Stimulated activated CD4-positive, alpha-beta T cell treated with anti-CD3 and anti-CD28 coated beads, Interleukin-4, amount 100 ng/mL, for 24 hours (primary cell): ENCODE measurements at regions not wholly inside any gene's neighbourhood (a gene's known extent, or its start where the extent isn't known, plus 50 kb on each side); places are given as distances from the start of the nearest gene placed in this dataset.

Source experiments
- DNase-seq: peaks from one replicate; pipeline ENCODE4 v3.0.0-alpha.2; 2020

DNA sequence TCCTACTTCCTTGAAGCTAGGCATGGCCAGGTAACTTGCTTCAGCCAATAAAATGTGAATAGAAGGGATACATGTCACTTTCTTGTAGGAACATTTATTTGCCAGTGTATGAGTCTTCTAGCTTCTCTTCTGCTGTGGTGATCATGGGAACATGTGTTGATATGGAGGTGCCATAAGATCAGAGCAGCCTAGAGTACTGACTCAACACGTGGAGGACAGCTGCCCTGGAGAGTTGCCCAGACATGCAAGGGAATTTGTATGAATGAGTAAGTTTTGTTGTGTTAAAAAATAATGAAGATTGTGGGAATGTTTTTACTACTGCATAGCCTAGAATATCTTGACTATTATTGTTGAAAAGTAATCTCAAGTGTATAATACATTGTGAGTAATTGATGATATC lies 502.3 kb downstream of the NUF2 start:
- DNase-seq: no peak

DNA sequence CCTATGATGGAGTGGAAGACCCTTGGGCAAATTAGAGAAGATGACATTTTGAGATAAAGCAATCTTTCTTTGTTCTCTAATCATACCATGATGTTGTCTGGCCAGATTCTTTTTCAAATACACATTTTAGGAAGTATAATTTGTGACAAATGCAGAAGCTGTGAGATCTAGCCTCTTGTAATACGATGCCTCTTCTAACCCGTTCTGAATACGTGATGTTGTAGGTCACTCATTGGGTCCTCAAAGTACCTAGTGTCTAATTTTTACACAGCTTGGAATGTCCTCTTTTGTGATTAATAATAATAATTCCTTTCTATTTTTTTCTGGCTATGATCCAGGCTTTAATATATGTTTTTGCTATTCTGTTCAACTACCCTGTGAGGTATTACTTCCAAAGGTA lies 502.7 kb downstream of the NUF2 start:
- no peak for DNase-seq

DNA sequence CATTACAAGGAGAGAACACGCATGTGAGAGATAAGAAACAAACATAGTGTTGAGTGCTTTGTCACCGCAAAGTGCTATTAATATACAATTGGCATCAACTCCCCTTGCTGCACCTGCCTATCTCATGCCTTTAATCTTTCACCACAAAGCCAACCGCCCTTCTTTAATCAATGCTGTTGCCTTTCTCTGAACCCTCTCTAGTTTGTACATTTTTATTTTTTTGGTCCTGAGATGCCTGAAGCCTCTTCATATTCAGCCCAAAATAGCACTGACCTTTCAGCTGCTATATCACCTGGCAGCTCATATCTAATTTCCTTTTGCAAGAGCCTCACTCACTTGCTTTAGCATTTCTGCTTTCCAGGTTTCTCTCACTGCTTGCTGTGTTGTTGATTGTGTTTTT lies 504.7 kb downstream of the NUF2 start:
- no peak for DNase-seq

DNA sequence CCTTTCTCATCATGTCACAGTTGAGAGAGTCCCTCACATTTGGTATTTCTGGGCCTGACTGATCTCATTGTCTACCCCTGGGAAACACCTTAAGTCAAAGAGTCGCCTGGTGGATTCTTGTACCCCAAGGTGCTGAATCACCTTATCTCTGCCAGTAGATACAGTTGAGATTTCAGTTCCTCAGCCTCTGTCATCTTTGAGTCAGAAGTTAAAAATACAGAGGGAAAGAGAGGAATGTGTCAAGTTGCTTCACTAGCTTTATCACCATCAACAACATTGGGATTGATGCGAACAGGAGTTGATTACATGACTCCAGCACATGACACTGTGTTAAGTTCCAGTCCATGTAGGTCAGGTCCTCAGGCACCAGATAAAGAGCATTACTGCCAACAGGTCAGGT lies 513.0 kb downstream of the NUF2 start:
- no peak for DNase-seq

DNA sequence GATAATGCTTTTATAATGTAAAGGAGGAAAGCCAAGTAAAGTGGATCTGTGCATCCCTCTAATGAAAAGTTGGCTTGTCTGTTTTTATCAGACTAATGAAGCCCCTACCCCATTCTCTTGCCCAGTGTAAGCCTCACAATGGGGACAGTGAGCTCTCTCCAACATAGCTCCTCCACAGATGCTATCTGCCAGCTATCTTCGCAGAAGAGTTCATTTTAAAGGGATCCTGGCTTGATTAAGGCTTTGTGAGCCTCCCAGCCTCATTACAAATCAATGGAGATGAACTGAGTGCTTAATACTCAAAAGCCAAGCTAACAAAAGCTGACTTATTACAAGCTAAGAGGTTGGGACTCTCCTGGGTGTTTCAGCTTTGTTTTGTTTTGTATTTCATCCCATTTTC lies 514.7 kb downstream of the NUF2 start:
- no peak for DNase-seq

DNA sequence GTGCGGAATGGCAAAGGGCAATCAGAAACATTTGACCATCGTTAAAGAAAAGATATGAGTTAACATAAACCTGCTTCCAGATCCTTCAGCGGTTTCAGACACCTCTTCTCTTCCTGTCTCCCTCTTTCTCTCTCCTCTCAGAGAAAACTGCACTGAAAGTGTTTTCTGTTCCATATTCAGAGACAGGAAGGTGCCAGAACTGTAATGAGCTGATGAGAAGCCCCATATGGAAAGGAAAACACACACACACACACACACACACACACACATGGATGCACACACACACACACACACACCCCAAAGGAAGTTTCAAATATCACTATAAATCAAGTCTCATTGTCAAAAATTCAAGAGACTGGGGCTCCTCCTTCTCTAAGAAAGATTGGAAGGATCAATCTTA lies 515.5 kb downstream of the NUF2 start:
- DNase-seq: no peak

- no peak for DNase-seq
Measured at GRCh38 chr1:163842571-163842970, 520.8 kb downstream of the NUF2 start.

- DNase-seq: no peak
Measured at GRCh38 chr1:163844459-163844858, 522.7 kb downstream of the NUF2 start.

DNA sequence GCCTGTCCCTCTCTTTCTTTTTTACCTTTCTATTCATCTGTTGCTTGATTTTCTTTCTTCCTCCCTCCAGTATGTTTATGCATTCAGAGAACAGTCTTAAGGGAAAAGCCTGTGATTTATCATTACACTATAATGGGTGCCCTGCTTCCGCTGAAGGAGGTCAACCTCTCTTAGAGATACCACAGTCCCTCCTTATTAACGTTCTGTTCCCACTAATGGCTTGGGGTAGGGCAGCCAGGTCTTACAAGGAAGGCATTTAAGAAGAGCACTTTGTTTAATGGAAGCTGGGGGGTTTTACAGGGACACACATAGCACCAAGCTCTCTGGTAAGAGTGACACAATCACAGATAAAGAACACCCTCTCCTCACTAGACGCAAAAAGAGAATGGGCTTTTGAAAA lies 523.5 kb downstream of the NUF2 start:
- DNase-seq: no peak

GRCh38 chr1:163863731-163864130 lies 542.0 kb downstream of the NUF2 start:
- DNase-seq: no peak

DNA sequence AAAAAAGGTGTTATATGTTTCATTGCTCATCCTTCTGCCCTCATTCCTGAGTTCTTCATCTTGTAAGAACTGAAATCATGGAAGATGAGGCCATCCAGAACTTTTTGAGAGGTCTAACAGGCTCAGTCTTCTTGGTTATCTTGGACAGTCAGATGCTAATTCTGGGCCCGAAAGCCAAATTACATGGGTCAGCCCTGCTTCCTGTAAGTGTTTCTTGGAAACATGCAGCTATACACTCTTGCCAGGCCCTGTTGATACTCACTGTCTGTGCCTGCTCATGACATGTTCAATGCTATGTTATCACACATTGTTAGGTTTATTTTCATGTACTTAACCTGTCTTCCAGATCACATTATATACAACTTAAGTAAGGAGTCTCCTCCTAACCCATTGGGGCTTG lies 542.5 kb downstream of the NUF2 start:
- DNase-seq: no peak

DNA sequence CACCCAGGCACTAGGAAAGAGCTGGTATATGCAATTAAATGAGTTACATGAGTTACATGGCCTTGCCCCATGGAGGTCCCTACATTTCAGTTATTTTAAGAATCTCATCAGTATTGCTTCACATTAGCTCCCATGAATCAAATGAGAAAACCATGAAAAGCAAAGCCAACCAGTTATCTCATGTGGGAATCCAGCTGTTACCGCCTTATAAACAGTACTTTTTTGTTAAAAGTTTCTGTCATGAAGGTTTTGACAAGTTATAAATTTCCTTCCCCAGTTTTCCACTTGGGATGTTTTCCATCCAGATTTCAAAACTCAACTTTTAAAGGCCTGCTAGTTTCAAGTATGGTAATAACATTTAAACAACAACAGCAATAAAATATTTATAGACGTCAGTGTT lies 544.8 kb downstream of the NUF2 start:
- no peak for DNase-seq

DNA sequence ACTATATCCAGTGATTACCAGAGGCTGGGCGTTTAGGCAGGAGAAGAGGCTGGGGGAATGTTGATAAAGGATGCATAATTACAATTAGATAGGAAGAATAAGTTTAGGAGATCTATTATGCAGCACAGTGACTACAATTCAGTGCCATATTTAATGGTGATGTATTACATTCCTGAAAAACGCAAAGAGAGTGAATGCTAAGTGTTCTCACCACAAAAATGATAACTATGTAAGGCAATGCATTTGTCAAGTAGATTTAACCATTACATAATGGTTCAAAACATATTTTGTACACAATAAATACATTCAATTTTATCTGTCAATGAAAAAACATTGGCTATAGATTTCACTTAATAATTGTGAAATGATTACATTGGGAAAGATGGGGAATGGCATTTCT lies 548.9 kb downstream of the NUF2 start:
- DNase-seq: no peak

DNA sequence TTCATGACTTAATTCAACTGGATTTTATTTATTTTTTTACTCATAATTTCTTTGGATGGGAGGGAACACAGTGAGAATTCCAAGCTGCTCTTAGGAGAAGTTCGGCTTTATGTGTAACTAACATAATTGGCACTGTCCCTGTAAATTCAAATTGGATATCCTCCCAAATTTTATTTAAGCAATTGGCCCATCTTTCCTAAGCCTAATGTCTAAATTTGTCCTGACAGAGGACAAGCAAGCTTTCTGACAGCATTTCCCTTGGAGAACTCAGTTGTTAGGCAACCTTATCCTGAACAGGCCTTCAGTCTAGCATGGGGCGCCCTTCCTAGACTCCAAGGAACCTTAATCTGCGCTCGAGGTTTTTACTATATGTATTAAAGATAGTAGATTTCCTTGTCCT lies 550.3 kb downstream of the NUF2 start:
- no peak for DNase-seq

DNA sequence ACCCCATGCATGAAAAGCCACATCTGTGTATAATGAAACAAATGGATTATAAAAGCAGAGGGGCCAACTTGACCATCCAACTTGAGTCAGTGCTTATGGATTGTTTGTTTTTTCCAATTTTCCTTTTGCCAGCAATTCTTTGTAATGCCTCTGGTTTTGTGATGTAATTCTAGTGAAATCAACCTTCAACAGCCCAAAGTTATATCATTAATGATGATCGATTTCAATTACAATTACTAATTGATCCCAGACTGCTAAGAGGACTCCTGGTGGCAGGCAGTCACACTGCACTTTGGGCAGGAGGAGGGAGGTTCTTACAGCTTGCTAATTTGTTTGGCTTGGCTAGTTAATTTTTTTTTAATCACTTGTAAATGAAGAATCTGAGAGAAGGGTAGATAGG lies 552.3 kb downstream of the NUF2 start:
- no peak for DNase-seq

DNA sequence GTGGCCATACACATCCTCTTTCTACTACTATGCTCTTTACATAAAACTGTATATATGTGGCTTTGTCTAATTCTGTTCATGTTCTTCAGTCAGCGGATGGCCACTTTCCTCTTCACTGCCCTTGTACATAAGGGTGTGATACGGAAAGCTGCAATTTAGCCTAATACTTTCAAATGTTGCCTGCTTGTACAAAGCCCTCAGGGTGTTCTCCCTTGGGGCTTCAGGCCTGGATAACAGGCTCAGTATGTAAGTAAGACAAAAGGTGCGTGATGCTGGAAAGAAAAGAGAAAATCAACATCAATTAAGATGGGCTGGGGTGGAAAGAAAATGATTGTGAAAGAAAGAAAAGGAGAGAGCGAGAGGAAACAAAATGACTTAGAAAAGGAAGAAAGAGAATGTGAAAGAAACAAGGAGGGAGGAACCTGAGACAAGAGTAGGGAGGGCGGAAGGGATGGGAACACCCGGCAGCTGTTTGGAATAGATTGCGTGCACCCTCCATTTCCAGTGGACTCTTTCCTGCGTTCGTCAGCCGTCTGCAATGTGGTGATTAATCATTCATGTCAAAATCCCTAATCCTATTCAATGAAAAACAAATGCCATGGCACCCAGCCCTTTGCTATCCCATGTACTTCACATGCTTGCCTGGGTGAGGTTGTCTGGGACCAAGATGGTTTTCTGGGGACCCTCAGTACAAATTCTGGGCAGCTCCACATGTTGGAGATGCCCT lies 553.6 kb downstream of the NUF2 start:
- DNase-seq: no peak

DNA sequence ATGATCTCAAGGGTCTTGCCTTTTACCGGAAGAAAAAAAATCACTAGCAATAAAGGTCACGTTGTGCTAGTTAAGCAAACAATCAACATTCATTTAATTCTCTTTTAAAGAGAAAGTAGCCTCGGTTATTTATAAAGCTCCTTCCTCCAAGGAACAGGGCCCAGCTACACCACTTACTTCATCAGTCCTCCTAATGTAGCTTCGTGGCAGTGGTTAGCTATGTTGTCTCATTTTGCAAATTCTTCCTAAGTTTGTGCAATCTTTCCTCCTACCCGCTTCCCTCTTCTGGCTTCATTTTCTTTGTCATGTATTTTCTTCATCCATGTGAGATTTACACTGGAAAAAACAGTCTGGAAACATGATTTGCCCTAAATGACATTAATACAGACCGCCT lies 554.2 kb downstream of the NUF2 start:
- no peak for DNase-seq

DNA sequence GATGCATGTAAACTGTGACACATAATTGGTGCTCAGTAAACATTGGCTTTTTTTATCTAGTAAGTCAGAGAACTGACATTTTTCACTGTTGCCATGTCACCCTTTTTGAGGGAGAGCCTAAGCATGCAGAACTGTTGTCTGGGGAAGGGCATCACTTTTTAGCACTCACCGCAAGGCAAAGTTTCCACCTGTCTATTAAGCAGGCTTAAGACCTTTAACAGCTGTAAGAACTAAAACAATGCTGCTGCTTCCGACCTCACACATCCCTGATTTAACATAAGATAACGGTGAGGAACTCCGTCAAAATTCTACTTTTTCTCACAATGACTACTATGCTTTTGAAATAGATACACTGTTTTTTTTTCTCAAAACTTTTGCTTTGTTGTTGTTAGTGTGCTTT lies 554.8 kb downstream of the NUF2 start:
- DNase-seq: no peak

DNA sequence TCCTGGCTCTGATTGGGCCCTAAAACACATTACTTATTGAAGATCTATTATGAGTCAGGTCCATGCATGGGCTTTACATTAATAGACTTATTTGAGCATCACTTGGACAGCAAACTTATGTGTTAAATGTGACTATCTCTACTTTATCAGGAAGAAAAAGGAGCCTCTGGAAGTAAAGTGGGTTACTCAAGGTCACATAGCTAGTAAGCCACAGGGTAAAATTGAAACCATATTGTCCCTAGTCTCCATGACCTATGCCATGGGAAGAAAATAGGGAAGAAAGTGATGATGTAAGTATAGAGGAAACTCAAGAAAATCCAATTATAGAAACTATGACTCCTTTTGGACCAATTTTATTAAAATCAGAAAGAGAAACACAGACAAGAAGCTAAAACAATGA lies 555.3 kb downstream of the NUF2 start:
- DNase-seq: no peak

- no peak for DNase-seq
Measured at GRCh38 chr1:163885510-163885909, 563.8 kb downstream of the NUF2 start.

GRCh38 chr1:163896001-163896400 lies 574.2 kb downstream of the NUF2 start:
- no peak for DNase-seq

GRCh38 chr1:163897412-163898155 lies 575.8 kb downstream of the NUF2 start:
- DNase-seq: no peak

DNA sequence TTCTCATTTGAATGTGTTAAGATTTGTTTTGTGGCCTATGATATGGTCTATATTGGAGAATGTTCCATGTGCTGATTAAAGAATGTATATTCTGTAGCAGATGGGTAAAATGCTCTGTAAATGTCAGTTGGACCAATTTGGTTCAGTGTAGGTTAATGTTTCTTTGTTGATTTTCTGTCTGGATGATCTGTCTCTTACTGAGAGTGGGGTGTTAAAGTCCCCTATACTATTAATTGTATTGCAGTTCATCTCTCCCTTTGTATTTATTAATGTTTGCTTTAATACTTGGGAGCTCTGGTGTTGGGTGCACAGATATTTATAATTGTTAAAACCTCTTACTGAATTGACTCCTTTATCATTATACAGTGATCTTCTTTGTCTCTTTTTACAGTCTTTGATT lies 584.5 kb downstream of the NUF2 start:
- no peak for DNase-seq

DNA sequence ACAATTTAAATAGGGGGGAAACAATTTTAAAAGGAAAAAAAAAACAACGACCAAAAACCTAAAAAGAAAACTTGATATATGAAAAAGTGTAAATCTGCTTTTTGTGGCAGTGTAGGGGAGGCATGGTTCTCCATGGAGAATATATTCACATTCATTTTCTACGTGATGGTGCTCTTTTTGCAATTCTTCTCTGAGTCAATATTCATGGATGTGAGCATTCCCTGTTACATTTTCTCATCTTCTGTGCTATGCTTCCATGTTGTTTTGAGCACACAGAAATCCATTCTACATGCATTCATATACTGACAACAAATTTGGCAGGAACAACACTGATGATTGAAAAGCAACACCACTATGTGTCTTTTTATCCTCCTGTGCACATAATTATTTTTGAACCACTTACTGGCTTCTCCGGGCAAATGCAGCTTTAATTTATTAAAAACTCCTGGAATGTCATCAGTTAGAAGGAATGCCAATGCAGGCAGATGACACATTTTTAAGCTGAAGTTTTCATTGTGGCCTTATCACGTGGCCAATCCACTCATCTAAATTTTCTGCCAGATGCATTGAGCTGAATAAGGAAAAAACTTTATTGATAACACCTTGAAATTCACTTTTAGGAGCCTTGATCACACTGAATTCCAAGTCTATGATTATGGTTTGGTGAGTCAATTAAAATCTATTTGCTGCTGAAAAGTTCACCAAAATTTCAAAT lies 590.6 kb downstream of the NUF2 start:
- DNase-seq: no peak
